ENCODE measurements at regions not wholly inside any gene's neighbourhood (a gene's known extent, or its start where the extent isn't known, plus 50 kb on each side); places are given as distances from the start of the nearest gene placed in this dataset.

- Histone ChIP-seq H3K4me1 (ENCODE audit: insufficient read depth, low read length) (no peaks in the 10 kb centered on the region), H3K9me3 (ENCODE audit: low read length) (no peaks in the 10 kb centered on the region), H3K27me3 (ENCODE audit: insufficient read depth, low read length) (no peaks in the 10 kb centered on the region), H3K36me3 (ENCODE audit: insufficient read depth, low read length) (no peaks in the 10 kb centered on the region), H2AFZ (ENCODE audit: low read depth, low read length) (no peak overlapping the region), H3K4me3 (ENCODE audit: low read length) (no peak overlapping the region)
Observed at GRCh38 chr3:159724627-159725026, 264.0 kb upstream of the IL12A start.

- Histone ChIP-seq H3K27me3 (ENCODE audit: insufficient read depth, low read length) (no peaks in the 10 kb centered on the region), H3K4me3 (ENCODE audit: low read length) (no peak overlapping the region), H3K9me3 (ENCODE audit: low read length) (no peaks in the 10 kb centered on the region), H2AFZ (ENCODE audit: low read depth, low read length) (no peak overlapping the region), H3K36me3 (ENCODE audit: insufficient read depth, low read length) (no peaks in the 10 kb centered on the region), H3K4me1 (ENCODE audit: insufficient read depth, low read length) (no peaks in the 10 kb centered on the region)
Observed at GRCh38 chr3:159726231-159726964, 262.2 kb upstream of the IL12A start.

- no peak overlapping the region for H2AFZ ChIP-seq (ENCODE audit: low read depth, low read length)
- no peaks in the 10 kb centered on the region for H3K9me3 ChIP-seq (ENCODE audit: low read length)
- no peaks in the 10 kb centered on the region for H3K4me1 ChIP-seq (ENCODE audit: insufficient read depth, low read length)
- no peaks in the 10 kb centered on the region for H3K36me3 ChIP-seq (ENCODE audit: insufficient read depth, low read length)
- no peak overlapping the region for H3K4me3 ChIP-seq (ENCODE audit: low read length)
- no peaks in the 10 kb centered on the region for H3K27me3 ChIP-seq (ENCODE audit: insufficient read depth, low read length)
Observed at GRCh38 chr3:159727506-159727905, 261.1 kb upstream of the IL12A start.

- peaks cover 2% of the 10 kb centered on the region for H3K4me1 ChIP-seq (ENCODE audit: insufficient read depth, low read length)
- no peaks in the 10 kb centered on the region for H3K9me3 ChIP-seq (ENCODE audit: low read length)
- no peak overlapping the region for H2AFZ ChIP-seq (ENCODE audit: low read depth, low read length)
- H3K27me3 ChIP-seq (ENCODE audit: insufficient read depth, low read length) = no peaks in the 10 kb centered on the region
- H3K4me3 ChIP-seq (ENCODE audit: low read length) = no peak overlapping the region
- H3K36me3 ChIP-seq (ENCODE audit: insufficient read depth, low read length) = no peaks in the 10 kb centered on the region
Observed at GRCh38 chr3:159731254-159731653, 257.4 kb upstream of the IL12A start.

- Histone ChIP-seq H3K4me1 (ENCODE audit: insufficient read depth, low read length) (peaks cover 2% of the 10 kb centered on the region), H2AFZ (ENCODE audit: low read depth, low read length) (no peak overlapping the region), H3K36me3 (ENCODE audit: insufficient read depth, low read length) (no peaks in the 10 kb centered on the region), H3K9me3 (ENCODE audit: low read length) (no peaks in the 10 kb centered on the region), H3K27me3 (ENCODE audit: insufficient read depth, low read length) (no peaks in the 10 kb centered on the region), H3K4me3 (ENCODE audit: low read length) (no peak overlapping the region)
Observed at GRCh38 chr3:159732172-159733111, 256.2 kb upstream of the IL12A start.

- H3K27me3 ChIP-seq (ENCODE audit: insufficient read depth, low read length) = no peaks in the 10 kb centered on the region
- peaks cover 2% of the 10 kb centered on the region for H3K4me1 ChIP-seq (ENCODE audit: insufficient read depth, low read length)
- H3K9me3 ChIP-seq (ENCODE audit: low read length) = no peaks in the 10 kb centered on the region
- H2AFZ ChIP-seq (ENCODE audit: low read depth, low read length) = no peak overlapping the region
- H3K36me3 ChIP-seq (ENCODE audit: insufficient read depth, low read length) = no peaks in the 10 kb centered on the region
- H3K4me3 ChIP-seq (ENCODE audit: low read length) = no peak overlapping the region
Observed at GRCh38 chr3:159733194-159733860, 255.3 kb upstream of the IL12A start.

- no peak overlapping the region for H2AFZ ChIP-seq (ENCODE audit: low read depth, low read length)
- H3K4me3 ChIP-seq (ENCODE audit: low read length) = no peak overlapping the region
- H3K9me3 ChIP-seq (ENCODE audit: low read length) = no peaks in the 10 kb centered on the region
- no peaks in the 10 kb centered on the region for H3K36me3 ChIP-seq (ENCODE audit: insufficient read depth, low read length)
- peaks cover 2% of the 10 kb centered on the region for H3K4me1 ChIP-seq (ENCODE audit: insufficient read depth, low read length)
- no peaks in the 10 kb centered on the region for H3K27me3 ChIP-seq (ENCODE audit: insufficient read depth, low read length)
Observed at GRCh38 chr3:159734681-159735080, 254.0 kb upstream of the IL12A start.

- no peaks in the 10 kb centered on the region for H3K4me1 ChIP-seq (ENCODE audit: insufficient read depth, low read length)
- no peaks in the 10 kb centered on the region for H3K9me3 ChIP-seq (ENCODE audit: low read length)
- H3K36me3 ChIP-seq (ENCODE audit: insufficient read depth, low read length) = no peaks in the 10 kb centered on the region
- H3K27me3 ChIP-seq (ENCODE audit: insufficient read depth, low read length) = no peaks in the 10 kb centered on the region
- no peak overlapping the region for H2AFZ ChIP-seq (ENCODE audit: low read depth, low read length)
- H3K4me3 ChIP-seq (ENCODE audit: low read length) = no peak overlapping the region
Observed at GRCh38 chr3:159739166-159739565, 249.5 kb upstream of the IL12A start.

- no peaks in the 10 kb centered on the region for H3K36me3 ChIP-seq (ENCODE audit: insufficient read depth, low read length)
- H2AFZ ChIP-seq (ENCODE audit: low read depth, low read length) = no peak overlapping the region
- H3K4me1 ChIP-seq (ENCODE audit: insufficient read depth, low read length) = no peaks in the 10 kb centered on the region
- no peaks in the 10 kb centered on the region for H3K9me3 ChIP-seq (ENCODE audit: low read length)
- no peak overlapping the region for H3K4me3 ChIP-seq (ENCODE audit: low read length)
- H3K27me3 ChIP-seq (ENCODE audit: insufficient read depth, low read length) = no peaks in the 10 kb centered on the region
Observed at GRCh38 chr3:159739969-159740368, 248.7 kb upstream of the IL12A start.

- Histone ChIP-seq H3K36me3 (ENCODE audit: insufficient read depth, low read length) (no peaks in the 10 kb centered on the region), H3K27me3 (ENCODE audit: insufficient read depth, low read length) (no peaks in the 10 kb centered on the region), H3K4me3 (ENCODE audit: low read length) (no peak overlapping the region)
Observed at GRCh38 chr3:159741281-159741680, 247.4 kb upstream of the IL12A start.

GRCh38 chr3:159748425-159748824, 240.2 kb upstream of the IL12A start:
- H3K36me3 ChIP-seq (ENCODE audit: insufficient read depth, low read length) = no peaks in the 10 kb centered on the region
- no peaks in the 10 kb centered on the region for H3K27me3 ChIP-seq (ENCODE audit: insufficient read depth, low read length)
- no peaks in the 10 kb centered on the region for H3K4me1 ChIP-seq (ENCODE audit: insufficient read depth, low read length)
- no peak overlapping the region for H2AFZ ChIP-seq (ENCODE audit: low read depth, low read length)
- H3K9me3 ChIP-seq (ENCODE audit: low read length) = no peaks in the 10 kb centered on the region
- no peak overlapping the region for H3K4me3 ChIP-seq (ENCODE audit: low read length)

More at GRCh38 chr3:159741281-159741680, 247.4 kb upstream of the IL12A start:
- Histone ChIP-seq H2AFZ (ENCODE audit: low read depth, low read length) (no peak overlapping the region), H3K4me1 (ENCODE audit: insufficient read depth, low read length) (no peaks in the 10 kb centered on the region), H3K9me3 (ENCODE audit: low read length) (no peaks in the 10 kb centered on the region)

GRCh38 chr3:159749406-159749805, 239.2 kb upstream of the IL12A start:
- Histone ChIP-seq H3K9me3 (ENCODE audit: low read length) (no peaks in the 10 kb centered on the region), H3K27me3 (ENCODE audit: insufficient read depth, low read length) (no peaks in the 10 kb centered on the region), H3K36me3 (ENCODE audit: insufficient read depth, low read length) (no peaks in the 10 kb centered on the region), H3K4me1 (ENCODE audit: insufficient read depth, low read length) (no peaks in the 10 kb centered on the region), H2AFZ (ENCODE audit: low read depth, low read length) (no peak overlapping the region), H3K4me3 (ENCODE audit: low read length) (no peak overlapping the region)

GRCh38 chr3:159751146-159751545, 237.5 kb upstream of the IL12A start:
- no peak overlapping the region for H3K4me3 ChIP-seq (ENCODE audit: low read length)
- no peak overlapping the region for H2AFZ ChIP-seq (ENCODE audit: low read depth, low read length)
- peaks cover 2% of the 10 kb centered on the region for H3K9me3 ChIP-seq (ENCODE audit: low read length)
- H3K27me3 ChIP-seq (ENCODE audit: insufficient read depth, low read length) = no peaks in the 10 kb centered on the region
- no peaks in the 10 kb centered on the region for H3K4me1 ChIP-seq (ENCODE audit: insufficient read depth, low read length)
- H3K36me3 ChIP-seq (ENCODE audit: insufficient read depth, low read length) = no peaks in the 10 kb centered on the region

All from neuron (in vitro differentiated cells).